ENCODE measurements at regions not wholly inside any gene's neighbourhood (a gene's known extent, or its start where the extent isn't known, plus 50 kb on each side); places are given as distances from the start of the nearest gene placed in this dataset.
"Not testable (repeated sequence)": the region's sequence is repeated elsewhere in the genome, so short reads cannot be mapped to it uniquely, and the experiment has no call there.

- not testable (repeated sequence) for H3K27ac ChIP-seq (ENCODE audit: low read depth, low read length); H3K4me3 ChIP-seq (ENCODE audit: low read depth, low read length); H3K4me1 ChIP-seq (ENCODE audit: control insufficient read depth, insufficient read depth, low read length); H3K27me3 ChIP-seq (ENCODE audit: control insufficient read depth, insufficient read depth, low read length); H3K9me3 ChIP-seq (ENCODE audit: control insufficient read depth, insufficient read depth, low read depth, low read length); H3K9ac ChIP-seq (ENCODE audit: low read length)
- H3K36me3 ChIP-seq (ENCODE audit: control insufficient read depth, insufficient read depth, low read length), result peaks cover 38% of the 10 kb centered on the region
These were observed 100.0 kb upstream of the PZP start for GRCh38 chr12:9308163-9308562.

- H3K27me3 ChIP-seq (ENCODE audit: control insufficient read depth, insufficient read depth, low read length); H3K4me1 ChIP-seq (ENCODE audit: control insufficient read depth, insufficient read depth, low read length); H3K9me3 ChIP-seq (ENCODE audit: control insufficient read depth, insufficient read depth, low read depth, low read length); H3K4me3 ChIP-seq (ENCODE audit: low read depth, low read length); H3K9ac ChIP-seq (ENCODE audit: low read length); H3K27ac ChIP-seq (ENCODE audit: low read depth, low read length): not testable (repeated sequence)
- peaks cover 35% of the 10 kb centered on the region for H3K36me3 ChIP-seq (ENCODE audit: control insufficient read depth, insufficient read depth, low read length)
These were observed 99.1 kb upstream of the PZP start for GRCh38 chr12:9307255-9307654.

GRCh38 chr12:9306004-9306403 is 97.8 kb upstream of the PZP start:
- H3K27ac ChIP-seq (ENCODE audit: low read depth, low read length); H3K4me1 ChIP-seq (ENCODE audit: control insufficient read depth, insufficient read depth, low read length); H3K27me3 ChIP-seq (ENCODE audit: control insufficient read depth, insufficient read depth, low read length); H3K9ac ChIP-seq (ENCODE audit: low read length); H3K9me3 ChIP-seq (ENCODE audit: control insufficient read depth, insufficient read depth, low read depth, low read length); H3K4me3 ChIP-seq (ENCODE audit: low read depth, low read length): not testable (repeated sequence)
- peaks cover 27% of the 10 kb centered on the region for H3K36me3 ChIP-seq (ENCODE audit: control insufficient read depth, insufficient read depth, low read length)

GRCh38 chr12:9304540-9304939 is 96.3 kb upstream of the PZP start:
- not testable (repeated sequence) for H3K4me3 ChIP-seq (ENCODE audit: low read depth, low read length); H3K27me3 ChIP-seq (ENCODE audit: control insufficient read depth, insufficient read depth, low read length); H3K27ac ChIP-seq (ENCODE audit: low read depth, low read length); H3K9me3 ChIP-seq (ENCODE audit: control insufficient read depth, insufficient read depth, low read depth, low read length); H3K9ac ChIP-seq (ENCODE audit: low read length); H3K4me1 ChIP-seq (ENCODE audit: control insufficient read depth, insufficient read depth, low read length)
- H3K36me3 ChIP-seq (ENCODE audit: control insufficient read depth, insufficient read depth, low read length), result peaks cover 24% of the 10 kb centered on the region

- not testable (repeated sequence) for H3K4me1 ChIP-seq (ENCODE audit: control insufficient read depth, insufficient read depth, low read length); H3K27ac ChIP-seq (ENCODE audit: low read depth, low read length); H3K36me3 ChIP-seq (ENCODE audit: control insufficient read depth, insufficient read depth, low read length); H3K27me3 ChIP-seq (ENCODE audit: control insufficient read depth, insufficient read depth, low read length); H3K4me3 ChIP-seq (ENCODE audit: low read depth, low read length); H3K9ac ChIP-seq (ENCODE audit: low read length); H3K9me3 ChIP-seq (ENCODE audit: control insufficient read depth, insufficient read depth, low read depth, low read length)
These were observed 87.7 kb upstream of the PZP start for GRCh38 chr12:9295872-9296271.

- not testable (repeated sequence) for H3K27ac ChIP-seq (ENCODE audit: low read depth, low read length); H3K9ac ChIP-seq (ENCODE audit: low read length); H3K36me3 ChIP-seq (ENCODE audit: control insufficient read depth, insufficient read depth, low read length); H3K27me3 ChIP-seq (ENCODE audit: control insufficient read depth, insufficient read depth, low read length); H3K4me3 ChIP-seq (ENCODE audit: low read depth, low read length); H3K9me3 ChIP-seq (ENCODE audit: control insufficient read depth, insufficient read depth, low read depth, low read length); H3K4me1 ChIP-seq (ENCODE audit: control insufficient read depth, insufficient read depth, low read length)
These were observed 86.0 kb upstream of the PZP start for GRCh38 chr12:9294072-9294620.

GRCh38 chr12:9293391-9293790 is 85.2 kb upstream of the PZP start:
- not testable (repeated sequence) for H3K36me3 ChIP-seq (ENCODE audit: control insufficient read depth, insufficient read depth, low read length); H3K9me3 ChIP-seq (ENCODE audit: control insufficient read depth, insufficient read depth, low read depth, low read length); H3K4me1 ChIP-seq (ENCODE audit: control insufficient read depth, insufficient read depth, low read length); H3K27ac ChIP-seq (ENCODE audit: low read depth, low read length); H3K27me3 ChIP-seq (ENCODE audit: control insufficient read depth, insufficient read depth, low read length); H3K9ac ChIP-seq (ENCODE audit: low read length); H3K4me3 ChIP-seq (ENCODE audit: low read depth, low read length)

- H3K9ac ChIP-seq (ENCODE audit: low read length); H3K27me3 ChIP-seq (ENCODE audit: control insufficient read depth, insufficient read depth, low read length); H3K27ac ChIP-seq (ENCODE audit: low read depth, low read length); H3K4me3 ChIP-seq (ENCODE audit: low read depth, low read length); H3K4me1 ChIP-seq (ENCODE audit: control insufficient read depth, insufficient read depth, low read length); H3K36me3 ChIP-seq (ENCODE audit: control insufficient read depth, insufficient read depth, low read length); H3K9me3 ChIP-seq (ENCODE audit: control insufficient read depth, insufficient read depth, low read depth, low read length): not testable (repeated sequence)
These were observed 81.8 kb upstream of the PZP start for GRCh38 chr12:9289984-9290383.

GRCh38 chr12:9284724-9285123 is 76.5 kb upstream of the PZP start:
- not testable (repeated sequence) for H3K27me3 ChIP-seq (ENCODE audit: control insufficient read depth, insufficient read depth, low read length); H3K4me1 ChIP-seq (ENCODE audit: control insufficient read depth, insufficient read depth, low read length); H3K9ac ChIP-seq (ENCODE audit: low read length); H3K27ac ChIP-seq (ENCODE audit: low read depth, low read length); H3K36me3 ChIP-seq (ENCODE audit: control insufficient read depth, insufficient read depth, low read length); H3K9me3 ChIP-seq (ENCODE audit: control insufficient read depth, insufficient read depth, low read depth, low read length)
- peak overlapping the region; percentile 77; the same call in 1 of the 2 replicates for H3K4me3 ChIP-seq (ENCODE audit: low read depth, low read length)

- H3K4me1 ChIP-seq (ENCODE audit: control insufficient read depth, insufficient read depth, low read length); H3K27ac ChIP-seq (ENCODE audit: low read depth, low read length); H3K27me3 ChIP-seq (ENCODE audit: control insufficient read depth, insufficient read depth, low read length); H3K36me3 ChIP-seq (ENCODE audit: control insufficient read depth, insufficient read depth, low read length); H3K9me3 ChIP-seq (ENCODE audit: control insufficient read depth, insufficient read depth, low read depth, low read length): not testable (repeated sequence)
- peak overlapping the region; percentile 77 for H3K4me3 ChIP-seq (ENCODE audit: low read depth, low read length)
- peak overlapping the region; percentile 77 for H3K9ac ChIP-seq (ENCODE audit: low read length)
These were observed 76.0 kb upstream of the PZP start for GRCh38 chr12:9284197-9284596.

- H3K9me3 ChIP-seq (ENCODE audit: control insufficient read depth, insufficient read depth, low read depth, low read length); H3K36me3 ChIP-seq (ENCODE audit: control insufficient read depth, insufficient read depth, low read length); H3K4me1 ChIP-seq (ENCODE audit: control insufficient read depth, insufficient read depth, low read length); H3K27me3 ChIP-seq (ENCODE audit: control insufficient read depth, insufficient read depth, low read length): not testable (repeated sequence)
- peak overlapping the region; percentile 74; the same call in 1 of the 2 replicates for H3K27ac ChIP-seq (ENCODE audit: low read depth, low read length)
- peak overlapping the region; percentile 77 for H3K4me3 ChIP-seq (ENCODE audit: low read depth, low read length)
- peak overlapping the region; percentile 84 for H3K9ac ChIP-seq (ENCODE audit: low read length)
These were observed 75.3 kb upstream of the PZP start for GRCh38 chr12:9283346-9284095.

Data from HUES6 (cell line).